ENCODE measurements at regions not wholly inside any gene's neighbourhood (a gene's known extent, or its start where the extent isn't known, plus 50 kb on each side); places are given as distances from the start of the nearest gene placed in this dataset.

DNA sequence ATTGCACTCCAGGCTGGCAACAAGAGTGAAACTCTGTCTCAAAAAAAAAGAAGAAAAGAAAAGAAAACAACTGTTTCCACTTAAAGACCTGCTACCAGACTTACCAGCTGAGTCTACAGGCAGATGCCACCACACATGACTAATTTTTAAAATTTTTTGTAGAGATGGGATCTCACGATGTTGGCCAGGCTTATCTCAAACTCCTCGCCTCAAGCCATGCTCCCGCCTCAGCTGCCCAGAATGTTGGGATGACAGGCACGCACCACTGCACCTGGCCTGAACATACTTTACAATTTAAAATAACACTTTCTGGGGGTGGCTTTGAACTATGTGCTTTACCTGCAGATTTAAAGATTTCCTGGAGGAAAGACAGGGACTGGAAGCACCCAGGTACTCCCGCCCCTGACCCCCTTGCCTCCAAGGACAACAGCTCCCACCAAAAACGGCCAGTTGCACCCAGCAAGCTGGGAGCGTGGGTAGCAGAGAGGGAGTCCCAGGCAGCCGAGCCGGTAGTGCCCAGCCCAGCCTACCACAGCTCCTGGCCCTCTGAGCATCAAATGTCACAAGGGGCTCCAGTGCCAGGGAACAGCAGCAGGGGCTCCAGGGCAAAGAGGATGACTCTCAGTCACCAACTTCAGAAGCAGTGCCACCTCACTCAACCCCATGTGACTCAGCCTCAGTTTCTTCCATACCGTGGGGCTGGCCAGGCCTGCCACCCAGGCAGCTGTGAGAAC, 262.9 kb downstream of the PARN start:
- no peaks in the 10 kb centered on the region for H3K9me3 Mint-ChIP-seq

DNA sequence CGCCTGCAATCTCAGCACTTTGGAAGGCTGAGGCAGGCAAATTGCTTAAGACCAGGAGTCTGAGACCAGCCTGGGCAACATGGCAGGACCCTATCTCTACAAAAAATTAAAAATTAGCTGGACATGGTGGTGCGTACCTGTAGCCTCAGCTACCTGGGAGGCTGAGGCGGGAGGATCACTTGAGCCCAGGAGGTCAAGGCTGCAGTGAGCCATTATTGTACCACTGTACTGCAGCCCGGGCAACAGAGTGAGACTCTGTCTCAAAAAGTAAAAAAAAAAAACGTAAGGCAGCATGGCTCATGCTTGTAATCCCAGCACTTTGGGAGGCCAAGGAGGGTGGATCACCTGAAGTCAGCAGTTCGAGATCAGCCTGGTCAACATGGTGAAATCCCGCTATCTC, 263.6 kb downstream of the PARN start:
- no peaks in the 10 kb centered on the region for H3K9me3 Mint-ChIP-seq
- no peak overlapping the region for H3K27ac Mint-ChIP-seq
- H3K36me3 Mint-ChIP-seq, result no peaks in the 10 kb centered on the region
- H3K4me3 Mint-ChIP-seq, result no peak overlapping the region
- H3K4me1 Mint-ChIP-seq, result no peaks in the 10 kb centered on the region
- DNase-seq (ENCODE audit: low spot score in 2 of 2) (no peak), ATAC-seq (no peak)

More for the DNA sequence above, 262.9 kb downstream of the PARN start:
- H3K36me3 Mint-ChIP-seq, result no peaks in the 10 kb centered on the region
- no peak for DNase-seq (ENCODE audit: low spot score in 2 of 2)
- H3K4me1 Mint-ChIP-seq, result no peaks in the 10 kb centered on the region
- H3K27ac Mint-ChIP-seq, result no peak overlapping the region
- no peak for ATAC-seq
- H3K4me3 Mint-ChIP-seq, result no peak overlapping the region

DNA sequence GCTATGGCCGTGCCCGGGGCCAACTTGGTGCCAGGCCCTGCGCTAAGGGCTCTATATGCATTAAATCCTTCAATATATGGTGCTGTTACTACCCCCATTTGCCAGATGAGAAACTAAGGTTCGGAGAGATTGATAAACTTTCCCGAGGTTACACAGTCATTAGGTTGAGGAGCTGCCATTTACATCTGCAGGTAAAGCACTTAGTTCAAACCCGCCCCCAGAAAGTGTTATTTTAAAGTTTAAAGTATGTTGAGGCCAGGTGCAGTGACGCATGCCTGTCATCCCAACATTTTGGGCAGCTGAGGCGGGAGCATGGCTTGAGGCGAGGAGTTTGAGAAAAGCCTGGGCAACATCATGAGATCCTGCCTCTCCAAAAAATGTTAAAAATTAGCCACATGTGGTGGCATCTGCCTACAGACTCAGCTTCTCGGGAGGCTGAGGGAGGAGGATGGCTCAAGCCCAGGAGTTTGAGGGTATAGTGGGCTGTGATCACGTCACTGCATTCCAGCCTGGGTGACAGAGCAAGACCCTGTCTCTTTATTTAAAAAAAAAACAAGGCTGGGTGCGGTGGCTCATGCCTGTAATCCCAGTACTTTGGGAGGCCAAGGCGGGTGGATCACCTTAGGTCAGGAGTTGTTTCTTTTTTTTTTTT, 264.7 kb downstream of the PARN start:
- no peaks in the 10 kb centered on the region for H3K9me3 Mint-ChIP-seq
- no peak overlapping the region for H3K4me3 Mint-ChIP-seq
- DNase-seq (ENCODE audit: low spot score in 2 of 2) (no peak), ATAC-seq (no peak)
- no peak overlapping the region for H3K27ac Mint-ChIP-seq
- no peaks in the 10 kb centered on the region for H3K36me3 Mint-ChIP-seq
- H3K4me1 Mint-ChIP-seq, result no peaks in the 10 kb centered on the region

DNA sequence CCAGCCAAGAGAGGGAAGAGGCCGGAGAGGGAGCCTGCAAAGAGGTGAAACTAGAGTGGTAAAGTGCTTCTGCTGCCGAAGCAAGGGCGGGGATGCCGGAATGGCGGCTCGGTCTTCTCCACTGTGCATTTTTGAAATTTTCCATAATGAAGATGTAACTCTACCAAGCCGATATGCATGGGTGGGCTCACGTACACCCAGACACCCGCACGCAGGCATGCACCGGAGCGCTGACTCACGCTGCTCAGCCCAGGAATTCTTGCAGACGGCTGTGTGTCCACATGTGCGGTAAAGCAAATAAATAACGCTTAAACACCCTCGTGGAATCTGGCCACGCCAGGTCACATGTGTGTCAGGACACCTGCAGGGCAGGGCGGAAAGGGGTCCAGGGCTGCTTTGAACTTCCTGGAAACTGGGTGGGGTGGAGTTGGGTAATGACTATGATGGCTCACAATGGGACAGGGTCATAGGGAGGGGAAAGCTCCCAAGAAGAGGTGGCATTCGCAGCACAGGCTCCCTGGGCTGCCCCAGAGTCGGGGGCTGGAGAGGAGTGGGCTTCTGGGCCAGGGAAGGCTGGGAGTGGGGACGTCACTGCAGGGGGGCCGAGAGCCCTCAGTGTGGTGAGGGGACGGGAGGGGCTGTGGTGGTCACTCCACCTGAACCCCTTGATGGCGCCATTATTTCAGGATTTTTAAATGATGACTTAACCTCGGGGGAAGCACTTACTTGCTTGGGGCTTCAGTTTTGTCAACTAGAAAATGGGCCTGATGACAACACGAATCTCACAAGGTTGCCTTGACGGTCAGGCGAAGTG, 265.5 kb downstream of the PARN start:
- Mint-ChIP-seq H3K36me3 (no peaks in the 10 kb centered on the region), H3K9me3 (no peaks in the 10 kb centered on the region), H3K27ac (no peak overlapping the region), H3K4me1 (no peaks in the 10 kb centered on the region), H3K4me3 (no peak overlapping the region)
- DNase-seq (ENCODE audit: low spot score in 2 of 2) (no peak), ATAC-seq (no peak)

DNA sequence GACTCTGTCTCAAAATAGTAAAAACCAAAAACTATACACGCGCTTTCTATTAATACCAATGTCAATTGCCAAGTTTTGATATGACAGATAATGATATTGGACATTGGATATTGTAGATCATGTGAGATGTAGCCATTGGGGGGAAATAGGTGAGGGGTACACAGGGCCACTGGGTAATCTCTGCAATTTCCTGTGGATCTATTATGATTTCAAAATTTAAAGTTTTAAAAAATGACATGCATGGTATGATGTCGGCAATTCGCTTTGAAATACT, 266.0 kb downstream of the PARN start:
- DNase-seq (ENCODE audit: low spot score in 2 of 2) (no peak), ATAC-seq (no peak)
- Mint-ChIP-seq H3K4me1 (no peaks in the 10 kb centered on the region), H3K27ac (no peak overlapping the region), H3K36me3 (no peaks in the 10 kb centered on the region), H3K4me3 (no peak overlapping the region), H3K9me3 (no peaks in the 10 kb centered on the region)

DNA sequence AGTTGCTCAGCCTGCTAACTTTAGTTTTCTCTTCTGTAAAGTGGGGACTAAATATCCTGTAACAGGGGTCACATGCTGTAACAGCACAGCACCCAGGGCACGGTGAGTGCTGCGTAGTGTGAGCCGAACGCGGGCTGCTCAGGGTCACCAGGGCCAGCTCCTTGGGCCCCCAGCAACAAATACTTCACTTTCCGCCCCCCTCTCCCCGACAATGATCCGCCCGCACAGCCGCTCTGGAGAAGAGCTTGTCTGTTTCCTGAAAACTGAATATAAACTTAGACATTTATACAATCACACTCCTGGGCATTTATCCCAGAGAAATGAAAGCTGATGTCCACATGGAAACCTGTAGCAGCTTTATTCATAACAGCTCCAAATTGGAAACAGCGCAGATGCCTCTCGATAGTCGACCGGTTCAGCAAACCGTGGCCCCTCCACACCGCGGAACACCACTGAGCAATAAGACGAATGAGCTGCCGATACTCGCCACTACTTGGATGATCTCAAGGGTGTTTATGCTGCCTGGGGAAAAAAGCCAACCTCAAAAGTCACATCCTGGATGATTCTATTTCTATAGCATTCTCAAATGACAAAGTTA, 267.2 kb downstream of the PARN start:
- no peaks in the 10 kb centered on the region for H3K36me3 Mint-ChIP-seq
- H3K4me3 Mint-ChIP-seq, result no peak overlapping the region
- DNase-seq (ENCODE audit: low spot score in 2 of 2) (no peak), ATAC-seq (no peak)
- no peaks in the 10 kb centered on the region for H3K4me1 Mint-ChIP-seq
- no peak overlapping the region for H3K27ac Mint-ChIP-seq
- H3K9me3 Mint-ChIP-seq, result no peaks in the 10 kb centered on the region

DNA sequence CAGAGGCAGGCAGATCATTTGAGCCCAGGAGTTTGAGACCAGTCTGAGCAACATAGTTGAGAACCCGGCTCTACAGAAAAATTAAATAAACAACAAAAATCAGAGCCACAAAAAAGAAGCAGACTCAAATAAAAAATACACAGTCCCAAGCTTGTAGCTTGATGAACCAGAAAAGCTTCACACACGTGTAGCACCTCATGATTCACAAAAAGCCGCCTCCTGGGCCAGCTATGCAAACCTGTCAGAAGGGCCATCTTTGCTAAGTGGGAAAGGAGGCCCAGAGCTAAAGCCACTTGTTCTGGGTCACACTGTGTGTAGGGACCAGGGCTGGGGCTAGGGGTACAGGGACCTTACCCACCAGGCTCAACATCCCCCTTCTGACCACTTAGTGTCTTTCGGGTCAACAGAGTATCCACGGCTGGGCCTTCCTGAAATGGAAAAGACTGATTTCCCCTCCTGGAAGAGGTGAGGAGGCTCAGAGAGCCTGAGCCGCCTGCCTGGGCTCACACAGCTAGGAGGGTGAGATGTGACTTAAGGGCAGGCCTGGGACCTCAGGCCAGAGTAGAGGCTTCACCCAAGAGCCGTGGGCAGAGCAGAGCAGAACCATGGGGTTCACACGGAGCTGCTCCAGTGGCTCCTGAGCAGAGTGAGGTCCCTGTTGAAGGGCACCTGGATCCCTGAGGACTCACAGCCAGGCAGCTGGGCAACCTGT, 269.6 kb downstream of the PARN start:
- Mint-ChIP-seq H3K9me3 (no peaks in the 10 kb centered on the region), H3K27ac (no peak overlapping the region), H3K4me3 (no peak overlapping the region), H3K36me3 (no peaks in the 10 kb centered on the region), H3K4me1 (peaks cover 2% of the 10 kb centered on the region)
- ATAC-seq, result no peak
- no peak for DNase-seq (ENCODE audit: low spot score in 2 of 2)

DNA sequence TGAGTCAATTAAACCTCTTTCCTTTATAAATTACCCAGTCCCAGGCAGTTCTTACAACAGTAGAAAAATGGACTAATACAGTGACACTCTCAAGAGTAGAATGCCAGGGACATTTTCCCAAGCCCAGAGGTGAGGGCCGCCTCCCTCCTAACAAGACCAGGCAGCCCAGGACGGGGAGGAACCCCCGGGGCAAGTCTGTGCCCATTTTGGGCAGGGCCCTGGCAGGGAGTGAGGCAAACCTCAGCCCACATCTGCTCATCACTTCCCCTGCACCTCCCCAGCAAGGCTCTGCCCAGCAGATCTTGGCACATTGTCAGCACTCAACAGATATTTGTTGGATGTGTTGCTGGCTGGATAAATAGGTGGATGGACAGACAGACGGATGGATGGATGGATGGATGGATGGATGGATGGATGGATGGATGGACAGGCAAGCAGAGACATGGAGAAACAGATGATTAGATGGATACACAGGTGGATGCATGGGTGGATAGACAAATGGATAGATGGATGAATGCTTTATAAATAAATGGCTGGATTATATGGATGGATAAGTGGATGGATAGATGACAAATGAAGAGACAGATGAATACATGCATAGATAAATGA, 271.3 kb downstream of the PARN start:
- Mint-ChIP-seq H3K27ac (no peak overlapping the region), H3K36me3 (no peaks in the 10 kb centered on the region), H3K4me1 (peaks cover 12% of the 10 kb centered on the region), H3K9me3 (no peaks in the 10 kb centered on the region), H3K4me3 (no peak overlapping the region)
- ATAC-seq (no peak), DNase-seq (ENCODE audit: low spot score in 2 of 2) (no peak)

DNA sequence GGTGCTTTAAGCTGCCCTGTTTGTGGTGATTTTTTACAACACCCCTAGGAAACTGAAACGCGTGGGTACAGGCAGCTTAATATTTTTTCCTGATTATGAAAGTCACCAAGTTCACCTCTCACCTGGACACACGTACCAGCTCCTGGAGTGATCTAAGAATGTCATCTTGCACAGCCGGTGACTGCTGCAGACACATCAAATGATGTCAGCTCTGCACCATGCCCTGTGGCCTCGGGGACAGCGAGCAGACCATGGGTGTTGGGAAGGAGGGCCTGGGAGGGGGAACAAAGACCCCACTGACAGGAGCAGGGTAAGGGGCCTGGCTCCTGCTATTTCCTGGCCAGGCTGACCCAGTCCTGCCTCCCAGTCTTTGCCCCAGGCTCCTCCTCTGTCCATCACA, 272.7 kb downstream of the PARN start:
- H3K36me3 Mint-ChIP-seq, result no peaks in the 10 kb centered on the region
- no peak for DNase-seq (ENCODE audit: low spot score in 2 of 2)
- ATAC-seq, result no peak
- H3K4me3 Mint-ChIP-seq, result no peak overlapping the region
- no peaks in the 10 kb centered on the region for H3K9me3 Mint-ChIP-seq
- H3K4me1 Mint-ChIP-seq, result peaks cover 12% of the 10 kb centered on the region
- H3K27ac Mint-ChIP-seq, result no peak overlapping the region

DNA sequence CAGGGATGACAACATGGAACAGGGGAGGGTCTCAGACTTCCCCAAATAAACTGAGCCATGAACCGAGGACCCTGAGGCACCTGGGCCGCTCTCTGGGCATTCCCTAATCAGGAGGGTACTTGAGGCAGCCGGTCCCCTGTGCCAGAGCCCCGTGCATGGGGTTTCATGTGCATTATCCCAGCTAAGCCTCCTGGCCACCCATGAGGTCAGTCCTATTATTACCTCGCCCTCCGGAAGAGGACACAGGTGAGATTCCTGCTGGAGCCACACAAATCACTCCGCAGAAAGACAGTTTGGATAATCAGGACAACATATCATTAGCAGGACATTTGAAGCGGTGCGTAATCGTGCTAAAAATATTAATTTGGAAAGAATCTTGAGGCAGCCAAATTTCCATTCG, 274.0 kb downstream of the PARN start:
- Mint-ChIP-seq H3K4me1 (peaks cover 12% of the 10 kb centered on the region), H3K36me3 (no peaks in the 10 kb centered on the region), H3K27ac (no peak overlapping the region), H3K9me3 (no peaks in the 10 kb centered on the region), H3K4me3 (no peak overlapping the region)
- ATAC-seq (no peak), DNase-seq (ENCODE audit: low spot score in 2 of 2) (no peak)

DNA sequence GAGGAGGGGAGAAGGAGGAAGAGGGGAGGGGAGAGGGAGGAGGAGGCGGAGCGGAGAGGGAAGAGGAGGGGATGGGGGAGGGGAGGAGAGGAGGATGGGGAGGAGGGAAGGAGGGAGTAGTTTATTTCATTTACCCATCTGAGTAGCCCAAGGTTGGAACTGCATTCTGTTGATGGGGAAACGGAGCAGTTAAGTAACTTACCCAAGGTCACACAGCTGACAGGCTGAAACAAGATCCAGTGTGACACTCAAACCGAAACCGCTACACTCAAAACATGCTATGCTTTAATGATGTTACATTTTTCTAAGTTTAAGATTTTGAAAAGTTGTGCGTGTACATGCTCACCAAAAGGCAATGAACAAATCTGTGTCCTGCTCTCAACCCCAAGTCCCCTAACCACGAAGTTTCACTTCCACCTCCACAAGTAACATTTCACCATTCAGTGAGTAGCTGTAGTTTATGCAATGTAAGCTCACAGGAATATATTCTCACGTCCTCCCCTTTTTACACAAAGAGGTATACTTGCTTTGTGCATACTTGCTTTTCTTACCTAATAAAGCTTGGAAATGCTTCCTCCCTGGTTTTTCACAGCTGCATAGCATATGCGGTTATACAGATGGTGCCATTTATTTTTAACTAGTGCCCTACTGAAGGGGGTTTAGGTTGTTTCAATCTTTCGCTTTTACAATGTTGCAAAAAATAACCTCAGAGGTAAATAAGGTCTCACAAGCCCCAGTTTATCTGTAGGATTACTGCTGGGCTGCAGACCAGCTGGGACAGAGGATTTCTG, 275.3 kb downstream of the PARN start:
- peak; percentile 96 for ATAC-seq
- Mint-ChIP-seq H3K4me3 (peak overlapping the region; percentile 18), H3K27ac (no peak overlapping the region), H3K36me3 (no peaks in the 10 kb centered on the region), H3K4me1 (peaks cover 12% of the 10 kb centered on the region), H3K9me3 (no peaks in the 10 kb centered on the region)
- DNase-seq (ENCODE audit: low spot score in 2 of 2), result peak; percentile 14 to 72

DNA sequence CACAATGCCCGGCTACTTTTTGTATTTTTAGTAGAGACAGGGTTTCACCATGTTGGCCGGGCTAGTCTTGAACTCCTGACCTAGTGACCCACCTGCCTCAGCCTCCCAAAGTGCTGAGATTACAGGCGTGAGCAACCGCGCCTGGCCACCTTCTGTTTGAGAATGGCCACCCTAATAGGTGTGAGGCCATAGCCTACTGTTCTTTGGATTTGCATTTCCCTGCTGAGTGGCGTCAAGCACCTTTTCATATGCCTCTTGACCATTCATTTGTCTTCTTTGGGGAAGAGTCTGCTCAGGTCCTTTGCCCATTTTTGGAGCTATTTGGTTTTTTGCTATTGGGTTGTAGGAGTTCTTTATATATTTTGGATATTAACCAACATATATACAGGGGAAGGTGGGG, 276.7 kb downstream of the PARN start:
- no peaks in the 10 kb centered on the region for H3K9me3 Mint-ChIP-seq
- peaks cover 12% of the 10 kb centered on the region for H3K4me1 Mint-ChIP-seq
- no peak overlapping the region for H3K4me3 Mint-ChIP-seq
- DNase-seq (ENCODE audit: low spot score in 2 of 2) (no peak), ATAC-seq (no peak)
- no peaks in the 10 kb centered on the region for H3K36me3 Mint-ChIP-seq
- no peak overlapping the region for H3K27ac Mint-ChIP-seq

DNA sequence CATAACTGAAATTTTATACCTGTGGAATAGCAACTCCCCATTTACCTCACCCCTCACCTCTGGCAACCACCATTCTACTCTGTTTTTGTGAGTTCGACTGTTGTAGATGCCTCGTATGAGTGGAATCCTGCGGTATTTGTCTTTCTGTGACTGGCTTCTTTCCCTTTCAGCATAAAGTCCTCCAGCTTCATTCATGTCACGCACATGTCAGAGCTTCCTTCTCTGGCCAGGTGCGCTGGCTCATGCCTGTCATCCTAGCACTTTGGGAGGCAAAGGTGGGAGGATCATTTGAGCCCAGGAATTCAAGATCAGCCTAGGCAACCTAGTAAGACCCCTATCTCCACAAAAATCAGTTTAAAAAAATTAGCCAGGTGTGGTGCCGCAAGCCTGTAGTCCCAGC, 278.4 kb downstream of the PARN start:
- no peak overlapping the region for H3K27ac Mint-ChIP-seq
- ATAC-seq, result no peak
- no peak for DNase-seq (ENCODE audit: low spot score in 2 of 2)
- H3K4me3 Mint-ChIP-seq, result no peak overlapping the region
- peaks cover 12% of the 10 kb centered on the region for H3K4me1 Mint-ChIP-seq
- H3K36me3 Mint-ChIP-seq, result no peaks in the 10 kb centered on the region
- H3K9me3 Mint-ChIP-seq, result no peaks in the 10 kb centered on the region

DNA sequence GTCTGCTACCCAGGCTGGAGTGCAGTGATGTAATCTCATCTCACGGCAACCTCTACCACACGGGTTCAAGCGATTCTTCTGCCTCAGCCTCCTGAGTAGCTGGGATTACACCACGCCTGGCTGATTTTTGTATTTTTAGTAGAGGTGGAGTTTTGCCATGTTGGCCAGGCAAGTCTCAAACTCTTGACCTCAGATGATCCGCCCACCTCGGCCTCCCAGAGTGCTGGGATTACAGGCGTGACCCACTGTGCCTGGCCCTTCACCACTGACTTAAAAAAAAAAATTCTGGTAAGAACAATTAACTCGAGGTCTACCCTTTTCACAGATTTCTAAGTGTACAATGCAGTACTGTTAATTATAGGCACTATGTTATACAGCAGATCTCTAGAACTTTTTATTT, 279.4 kb downstream of the PARN start:
- peaks cover 11% of the 10 kb centered on the region for H3K4me1 Mint-ChIP-seq
- DNase-seq (ENCODE audit: low spot score in 2 of 2), result no peak
- no peak for ATAC-seq
- H3K27ac Mint-ChIP-seq, result no peak overlapping the region
- no peak overlapping the region for H3K4me3 Mint-ChIP-seq
- no peaks in the 10 kb centered on the region for H3K36me3 Mint-ChIP-seq
- peaks cover 4% of the 10 kb centered on the region for H3K9me3 Mint-ChIP-seq

All from stimulated activated effector memory CD8-positive, alpha-beta T cell treated with anti-CD3 and anti-CD28 coated beads, Interleukin-12 subunit alpha, Interleukin-12 subunit beta, amount 100 ng/mL, for 72 hours (primary cell).